ENCODE measurements at regions not wholly inside any gene's neighbourhood (a gene's known extent, or its start where the extent isn't known, plus 50 kb on each side); places are given as distances from the start of the nearest gene placed in this dataset.

GRCh38 chr1:102529446-102529845 is 532.7 kb upstream of the OLFM3 start:
- WGBS (ENCODE audit: extremely low coverage, insufficient read length, low lambda C conversion rate) = no CpG with 5 or more reads among the region's 1 CpG
- Histone ChIP-seq H3K4me1 (ENCODE audit: insufficient read depth, low read length) (no peaks in the 10 kb centered on the region), H3K23ac (ENCODE audit: insufficient read length, low read depth, low read length) (no peak overlapping the region), H3K27ac (ENCODE audit: insufficient read length, low read depth, low read length) (no peak overlapping the region), H2AFZ (ENCODE audit: low read length) (no peak overlapping the region), H2BK15ac (ENCODE audit: low read depth, low read length) (no peak overlapping the region), H3K14ac (ENCODE audit: insufficient read depth, low read length) (no peak overlapping the region), H3K18ac (ENCODE audit: insufficient read length, low read depth, low read length) (no peak overlapping the region), H3K56ac (ENCODE audit: insufficient read length, low read depth, low read length) (no peak overlapping the region), H3K4ac (ENCODE audit: low read depth, low read length) (no peak overlapping the region), H3K9ac (ENCODE audit: extremely low read depth, insufficient read length, low read length) (no peak overlapping the region), H4K5ac (ENCODE audit: insufficient read length, low read depth, low read length) (no peak overlapping the region), H3T11ph (ENCODE audit: low read length) (no peak overlapping the region), H3K27me3 (ENCODE audit: insufficient read depth, low read length) (no peaks in the 10 kb centered on the region), H2BK120ac (ENCODE audit: low read depth, low read length, poor library complexity, severe bottlenecking) (no peak overlapping the region), H2BK12ac (ENCODE audit: insufficient read length, low read depth, low read length) (no peak overlapping the region), H2BK5ac (ENCODE audit: insufficient read length, low read length) (no peak overlapping the region), H4K91ac (ENCODE audit: insufficient read length, low read depth, low read length) (no peak overlapping the region), H2BK20ac (ENCODE audit: low read depth, low read length, poor library complexity, severe bottlenecking) (no peak overlapping the region), H3K4me2 (ENCODE audit: insufficient read depth, insufficient read length, low read length) (no peak overlapping the region), H3K9me3 (ENCODE audit: control insufficient read depth, low read depth, low read length) (no peaks in the 10 kb centered on the region), H3K79me1 (ENCODE audit: insufficient read depth, low read depth, low read length, poor library complexity, severe bottlenecking) (no peaks in the 10 kb centered on the region), H3K79me2 (ENCODE audit: insufficient read depth, low read length) (no peaks in the 10 kb centered on the region), H3K23me2 (ENCODE audit: insufficient read length, low read depth, low read length, poor library complexity, severe bottlenecking) (no peaks in the 10 kb centered on the region), H2AK5ac (ENCODE audit: insufficient read length, low read length) (no peak overlapping the region), H4K8ac (replicated peaks; ENCODE audit: insufficient read length, low read depth, low read length) (no peak overlapping the region), H4K20me1 (ENCODE audit: control insufficient read depth, insufficient read depth, insufficient read length) (no peaks in the 10 kb centered on the region)
- no peaks in the 10 kb centered on the region; a peak in 1 of 5 replicates for H3K9me3 Mint-ChIP-seq
- no peaks in the 10 kb centered on the region for H3K36me3 Mint-ChIP-seq (ENCODE audit: insufficient read depth in 1 of 3, low read depth in 3 of 3)
- no peak for TF ChIP-seq CTCF (conservative IDR thresholded peaks at IDR 0.05)
- H3K4me3 Mint-ChIP-seq = no peak overlapping the region
- no peak for DNase-seq
- no peak overlapping the region for H3K27ac Mint-ChIP-seq
- H3K27me3 Mint-ChIP-seq (ENCODE audit: low read depth) = no peaks in the 10 kb centered on the region
- no peaks in the 10 kb centered on the region for H3K4me1 Mint-ChIP-seq
